HG03196 (cell line): ENCODE measurements at regions not wholly inside any gene's neighbourhood (a gene's known extent, or its start where the extent isn't known, plus 50 kb on each side); places are given as distances from the start of the nearest gene placed in this dataset.

ENCODE experiments used
- ATAC-seq: cut with Tn5 transposase; IDR thresholded peaks from one replicate; pipeline ENCODE4 v1.9.1; 2021; ENCODE audit not compliant: unreplicated experiment

DNA sequence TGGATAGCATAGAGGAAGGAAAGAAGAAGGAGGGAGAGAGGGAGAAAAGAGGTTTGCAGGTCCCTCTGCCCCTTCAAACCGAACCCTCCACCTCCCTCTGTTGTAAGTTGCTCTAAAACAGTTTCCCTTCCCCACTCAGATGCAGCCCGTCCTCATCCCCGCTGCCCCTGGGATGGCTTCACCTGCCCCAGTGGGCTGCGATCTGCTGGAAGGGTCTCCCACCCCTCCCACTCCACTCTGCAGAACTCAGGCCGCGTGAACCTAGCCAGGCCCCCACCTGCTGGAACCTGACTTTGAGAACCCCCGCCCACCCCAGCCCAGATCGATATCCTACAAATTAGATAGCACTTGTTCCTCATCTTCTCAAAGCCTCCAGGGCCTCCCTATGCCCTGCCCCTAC is 190.8 kb downstream of the DLL1 start:
- ATAC-seq, result no peak

DNA sequence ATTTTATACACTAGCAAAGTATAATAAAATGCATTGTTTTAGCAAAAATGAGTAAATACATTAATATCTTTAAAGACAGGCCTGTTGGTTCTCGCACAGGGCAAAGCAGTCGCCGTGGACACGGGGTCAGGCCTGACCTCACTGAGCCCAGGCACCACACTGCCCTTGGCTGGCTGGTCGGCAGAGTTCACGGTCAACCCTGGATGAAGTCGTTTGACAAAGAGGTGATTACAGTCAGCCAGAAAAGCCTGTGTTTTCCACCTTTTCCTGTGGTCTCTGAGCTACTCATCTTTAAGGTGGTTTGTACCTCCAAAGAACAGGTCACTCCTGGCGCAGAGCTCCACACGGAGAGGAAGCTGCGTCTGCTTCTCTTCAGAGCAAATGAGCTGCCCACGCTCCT is 191.5 kb downstream of the DLL1 start:
- ATAC-seq, result no peak

DNA sequence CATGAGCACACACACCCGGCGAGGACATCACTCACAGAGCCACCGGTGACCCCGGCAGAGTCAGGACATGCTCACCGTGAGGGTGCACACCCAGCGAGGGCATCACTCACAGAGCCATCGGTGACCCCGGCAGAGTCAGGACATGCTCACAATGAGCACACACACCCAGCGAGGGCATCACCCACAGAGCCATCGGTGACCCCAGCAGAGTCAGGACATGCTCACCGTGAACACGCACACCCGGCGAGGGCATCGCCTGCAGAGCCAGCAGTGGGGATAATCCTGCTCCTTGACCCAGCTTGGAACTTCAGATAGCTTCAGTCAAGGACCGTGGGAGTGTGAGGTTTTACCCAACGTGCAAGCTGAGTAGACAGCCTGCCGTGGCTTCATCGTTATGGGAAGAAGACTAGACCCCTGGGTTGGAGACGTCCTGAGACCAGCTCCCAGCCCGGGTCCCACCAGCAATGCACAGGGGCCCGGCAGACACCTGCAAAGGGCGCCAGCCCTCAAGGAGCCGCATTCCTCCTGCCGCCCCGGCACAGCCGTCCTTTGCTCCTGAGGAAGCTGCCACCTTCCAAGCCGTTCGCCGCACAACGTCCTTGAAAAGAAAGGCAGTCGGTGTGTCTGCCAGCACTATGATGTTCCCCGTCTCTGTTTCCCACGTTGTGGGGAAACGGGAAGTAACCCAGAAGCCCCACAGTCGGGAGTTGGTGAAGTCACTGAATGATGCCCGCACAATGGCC is 192.3 kb downstream of the DLL1 start:
- no peak for ATAC-seq

GRCh38 chr6:170097505-170098427 is 193.1 kb downstream of the DLL1 start:
- no peak for ATAC-seq

- ATAC-seq, result no peak
These were observed 193.9 kb downstream of the DLL1 start for GRCh38 chr6:170096803-170097504.

- ATAC-seq, result no peak
These were observed 194.6 kb downstream of the DLL1 start for GRCh38 chr6:170096191-170096802.

GRCh38 chr6:170095273-170095981 is 195.5 kb downstream of the DLL1 start:
- no peak for ATAC-seq

DNA sequence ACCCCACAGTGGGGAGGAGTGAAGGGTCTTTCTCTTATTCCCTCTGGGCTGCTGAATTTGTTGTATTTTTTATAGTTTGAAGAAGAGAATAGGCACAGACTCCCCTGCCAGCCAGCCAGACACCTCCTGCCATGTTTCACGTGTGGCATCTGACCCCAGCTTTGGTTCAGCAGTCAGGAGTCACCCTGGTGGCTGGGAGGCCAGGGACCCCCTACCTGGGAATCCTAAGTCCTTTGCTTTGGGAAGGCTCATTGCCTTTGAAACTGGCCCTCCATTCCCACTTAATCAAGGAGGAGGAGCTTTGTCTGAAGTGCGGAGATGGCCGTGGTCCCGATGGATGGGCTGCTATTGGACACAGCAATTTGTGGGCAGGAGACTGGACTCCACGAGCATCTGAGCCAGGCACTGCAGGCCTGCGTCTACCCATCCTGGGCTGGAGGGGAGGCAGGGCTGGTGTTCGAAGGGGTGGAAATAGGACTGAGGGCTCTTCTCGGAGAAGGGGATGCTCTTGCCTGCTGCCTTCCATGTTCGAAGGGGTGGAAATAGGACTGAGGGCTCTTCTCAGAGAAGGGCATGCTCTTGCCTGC is 196.1 kb downstream of the DLL1 start:
- ATAC-seq, result no peak

DNA sequence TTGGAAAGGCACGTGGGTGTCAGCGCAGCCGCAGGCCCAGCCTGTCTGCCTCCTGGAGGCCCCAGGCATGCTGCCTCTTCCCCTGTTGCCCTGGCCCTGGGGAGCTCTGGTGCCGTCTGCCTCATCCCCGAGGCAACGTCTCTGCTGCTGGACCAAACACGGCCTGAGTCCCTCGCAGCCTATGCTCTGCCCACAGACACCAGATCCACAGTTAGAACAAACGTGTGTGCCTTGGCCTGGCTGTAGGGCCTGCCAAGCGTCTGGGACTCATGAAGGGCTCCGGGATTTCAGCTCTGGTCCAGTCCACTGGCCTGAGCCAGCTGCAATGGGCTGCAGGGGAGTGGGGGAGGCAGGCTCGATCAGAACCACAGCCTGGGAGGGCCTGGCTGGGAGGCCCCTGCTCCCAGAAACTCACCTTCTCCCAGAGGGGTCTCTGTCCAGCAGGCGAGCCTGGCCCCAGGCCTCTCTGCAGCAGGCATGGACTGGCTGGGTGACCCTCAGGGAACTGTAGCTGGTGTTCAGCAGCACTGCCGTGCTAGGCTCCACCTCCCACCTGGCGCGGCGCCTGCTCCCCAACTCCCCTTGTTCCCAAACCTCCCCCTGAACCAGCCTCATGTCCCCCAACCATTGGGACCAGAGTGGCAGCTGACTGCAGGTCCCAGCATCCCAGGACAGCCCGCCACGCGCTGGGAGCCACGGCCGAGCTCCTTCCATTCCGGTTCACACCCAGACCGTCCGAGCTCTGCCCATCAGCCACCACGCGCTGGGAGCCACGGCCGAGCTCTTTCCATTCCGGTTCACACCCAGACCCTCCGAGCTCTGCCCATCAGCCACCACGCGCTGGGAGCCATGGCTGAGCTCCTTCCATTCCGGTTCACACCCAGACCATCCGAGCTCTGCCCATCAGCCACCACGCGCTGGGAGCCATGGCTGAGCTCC is 197.0 kb downstream of the DLL1 start:
- no peak for ATAC-seq

DNA sequence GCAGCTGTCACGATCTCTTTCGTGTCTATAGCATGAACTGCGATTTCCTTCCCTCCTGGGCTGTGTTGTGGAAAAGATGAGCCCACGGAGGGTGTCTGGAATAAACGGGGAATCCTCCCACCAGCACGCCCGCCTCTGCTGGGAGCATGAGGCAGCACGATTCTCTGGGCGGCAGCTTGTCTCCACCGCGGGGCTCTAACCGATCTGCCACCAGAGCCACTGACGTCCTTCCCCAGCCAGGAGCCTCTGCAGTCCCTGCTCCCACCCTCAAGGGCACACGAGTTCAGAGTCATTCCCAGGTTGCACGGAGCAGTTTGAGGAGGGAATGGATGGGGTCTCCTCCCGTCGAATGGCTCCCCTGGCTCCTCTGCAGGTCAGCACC is 197.6 kb downstream of the DLL1 start:
- ATAC-seq, result no peak

DNA sequence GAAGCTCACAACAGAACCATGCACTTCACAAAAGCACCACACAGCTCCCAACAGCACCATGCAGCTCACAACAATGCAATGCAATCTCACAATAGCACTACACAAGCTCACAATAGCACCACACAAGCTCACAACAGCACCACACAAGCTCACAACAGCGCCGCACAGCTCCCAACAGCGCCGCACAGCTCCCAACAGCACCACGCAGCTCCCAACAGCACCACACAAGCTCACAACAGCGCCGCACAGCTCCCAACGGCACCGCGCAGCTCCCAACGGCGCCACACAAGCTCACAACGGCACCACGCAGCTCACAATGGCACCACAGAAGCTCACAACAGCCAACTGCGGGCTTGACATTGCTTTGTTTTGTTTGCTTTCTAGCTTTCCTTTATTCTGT is 198.1 kb downstream of the DLL1 start:
- ATAC-seq, result no peak

GRCh38 chr6:170091639-170092579 is 199.0 kb downstream of the DLL1 start:
- ATAC-seq, result no peak

GRCh38 chr6:170091000-170091638 is 199.8 kb downstream of the DLL1 start:
- ATAC-seq, result no peak

DNA sequence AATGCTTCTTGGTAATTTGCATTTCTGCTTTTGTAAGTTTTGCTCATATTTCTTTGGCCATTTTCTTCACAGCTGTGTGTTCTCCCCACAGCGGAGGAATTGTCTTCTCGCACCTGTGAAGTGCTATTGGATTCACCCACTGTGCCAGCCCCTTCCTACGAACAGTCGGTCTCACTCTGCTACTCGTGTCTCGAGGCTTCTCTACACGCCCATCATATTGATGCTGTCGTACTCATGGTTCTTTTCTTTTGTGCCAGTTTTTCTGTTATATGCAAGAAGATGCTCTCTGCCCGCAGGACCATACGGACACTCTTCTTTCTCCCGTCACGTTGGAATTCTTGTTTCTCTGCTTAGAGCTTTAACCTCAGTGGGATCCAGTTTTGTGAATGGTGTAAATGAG is 200.3 kb downstream of the DLL1 start:
- ATAC-seq, result no peak

GRCh38 chr6:170089963-170090362 is 200.9 kb downstream of the DLL1 start:
- peak; percentile 12 for ATAC-seq

- ATAC-seq, result no peak
These were observed 202.3 kb downstream of the DLL1 start for GRCh38 chr6:170088582-170088955.

DNA sequence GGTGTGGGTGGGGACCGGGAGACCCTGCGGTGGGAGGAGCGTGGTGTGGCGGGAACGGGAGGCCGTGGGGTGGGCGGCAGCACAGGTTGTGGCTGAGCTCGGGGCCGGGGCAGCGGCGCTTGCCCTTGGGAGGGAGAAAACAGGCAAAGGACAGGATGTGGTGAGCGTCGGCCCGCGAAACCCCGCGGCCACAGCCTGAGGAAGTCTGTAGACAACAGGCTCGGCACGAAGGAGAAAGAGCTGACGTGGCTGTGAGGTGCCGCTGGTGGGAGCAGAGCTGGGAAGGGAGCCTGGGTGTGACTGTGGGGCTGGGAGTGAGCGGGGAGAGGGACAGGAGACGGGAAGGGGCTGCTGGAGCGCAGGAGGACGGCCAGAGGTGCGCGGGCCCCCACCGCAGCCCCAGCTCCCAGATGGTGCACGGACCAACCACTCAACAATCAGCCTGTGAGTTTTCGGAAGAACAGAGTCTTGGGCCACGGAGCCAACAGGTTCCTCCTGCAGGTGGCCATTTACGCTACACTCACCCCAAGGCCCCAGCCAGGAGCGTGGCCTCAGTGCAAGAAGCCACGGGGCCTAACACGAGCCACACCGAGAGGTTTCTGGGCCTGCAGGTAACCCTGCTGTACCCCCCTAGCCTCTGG is 202.8 kb downstream of the DLL1 start:
- ATAC-seq, result peak; percentile 59
